ENCODE measurements at regions not wholly inside any gene's neighbourhood (a gene's known extent, or its start where the extent isn't known, plus 50 kb on each side); places are given as distances from the start of the nearest gene placed in this dataset.

DNA sequence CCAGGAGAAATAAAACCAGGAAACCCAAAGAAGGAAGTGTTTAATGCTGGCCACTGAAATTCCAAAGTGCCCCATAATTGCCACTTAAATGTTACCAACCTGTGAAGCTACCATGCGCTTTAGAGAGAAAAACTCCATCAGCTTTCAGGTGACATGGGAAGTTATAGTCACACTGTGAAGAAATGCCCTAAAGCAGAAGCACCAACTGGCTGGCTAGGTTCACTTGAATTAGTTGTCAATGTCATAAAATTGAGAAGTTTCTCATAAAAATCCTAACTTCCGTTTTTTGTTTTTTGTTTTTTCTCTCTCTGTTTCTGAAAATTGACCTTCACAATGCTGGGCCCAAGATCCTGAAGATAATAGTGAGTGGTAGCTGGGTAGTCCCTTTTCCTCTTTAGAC is 167.9 kb upstream of the CTNNB1 start:
- Mint-ChIP-seq H3K4me1 (ENCODE audit: low read depth, unreplicated experiment) (no peaks in the 10 kb centered on the region), H3K9me3 (ENCODE audit: unreplicated experiment) (peaks cover 3% of the 10 kb centered on the region), H3K4me3 (ENCODE audit: unreplicated experiment) (no peak overlapping the region), H3K36me3 (ENCODE audit: unreplicated experiment) (peaks cover 10% of the 10 kb centered on the region), H3K27ac (ENCODE audit: unreplicated experiment) (no peak overlapping the region), H3K27me3 (ENCODE audit: unreplicated experiment) (peaks cover 1% of the 10 kb centered on the region)
- TF ChIP-seq, protein P1, sequence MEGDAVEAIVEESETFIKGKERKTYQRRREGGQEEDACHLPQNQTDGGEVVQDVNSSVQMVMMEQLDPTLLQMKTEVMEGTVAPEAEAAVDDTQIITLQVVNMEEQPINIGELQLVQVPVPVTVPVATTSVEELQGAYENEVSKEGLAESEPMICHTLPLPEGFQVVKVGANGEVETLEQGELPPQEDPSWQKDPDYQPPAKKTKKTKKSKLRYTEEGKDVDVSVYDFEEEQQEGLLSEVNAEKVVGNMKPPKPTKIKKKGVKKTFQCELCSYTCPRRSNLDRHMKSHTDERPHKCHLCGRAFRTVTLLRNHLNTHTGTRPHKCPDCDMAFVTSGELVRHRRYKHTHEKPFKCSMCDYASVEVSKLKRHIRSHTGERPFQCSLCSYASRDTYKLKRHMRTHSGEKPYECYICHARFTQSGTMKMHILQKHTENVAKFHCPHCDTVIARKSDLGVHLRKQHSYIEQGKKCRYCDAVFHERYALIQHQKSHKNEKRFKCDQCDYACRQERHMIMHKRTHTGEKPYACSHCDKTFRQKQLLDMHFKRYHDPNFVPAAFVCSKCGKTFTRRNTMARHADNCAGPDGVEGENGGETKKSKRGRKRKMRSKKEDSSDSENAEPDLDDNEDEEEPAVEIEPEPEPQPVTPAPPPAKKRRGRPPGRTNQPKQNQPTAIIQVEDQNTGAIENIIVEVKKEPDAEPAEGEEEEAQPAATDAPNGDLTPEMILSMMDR (IDR thresholded peaks at IDR 0.05; ENCODE audit: partially characterized antibody, unreplicated experiment), result no peak
- DNase-seq, result no peak

DNA sequence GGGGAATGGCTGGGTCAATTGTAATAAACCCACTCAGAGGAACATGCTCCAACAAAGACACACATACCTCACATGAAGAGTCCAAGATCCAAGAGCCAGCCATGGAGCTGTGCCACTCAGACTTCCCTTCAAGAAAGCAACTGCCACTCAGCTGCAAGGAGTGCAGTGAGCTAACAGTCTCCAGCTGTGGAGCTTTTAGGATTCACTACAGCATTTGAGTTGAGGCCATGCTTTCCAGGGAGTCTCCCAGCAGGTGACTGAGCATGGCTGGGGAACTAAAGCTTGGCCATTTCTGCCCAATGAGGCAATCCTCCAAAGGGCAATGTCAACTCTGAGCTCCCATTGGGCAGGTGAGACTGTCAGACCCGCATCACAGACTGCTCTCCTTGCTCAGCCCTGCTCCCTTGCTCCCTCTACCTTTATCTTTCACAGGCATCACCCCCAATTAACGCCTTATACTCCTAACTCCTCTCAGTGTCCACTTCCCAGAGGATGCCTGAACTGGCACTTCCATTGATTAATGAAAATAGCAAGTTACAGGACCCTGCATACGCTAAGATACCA is 165.3 kb upstream of the CTNNB1 start:
- TF ChIP-seq, protein P1 (IDR thresholded peaks at IDR 0.05; ENCODE audit: partially characterized antibody, unreplicated experiment), result no peak
- H3K27ac Mint-ChIP-seq (ENCODE audit: unreplicated experiment), result no peak overlapping the region
- no peak for DNase-seq
- H3K27me3 Mint-ChIP-seq (ENCODE audit: unreplicated experiment), result peaks cover 1% of the 10 kb centered on the region
- no peak overlapping the region for H3K4me3 Mint-ChIP-seq (ENCODE audit: unreplicated experiment)
- no peaks in the 10 kb centered on the region for H3K4me1 Mint-ChIP-seq (ENCODE audit: low read depth, unreplicated experiment)
- H3K9me3 Mint-ChIP-seq (ENCODE audit: unreplicated experiment), result peaks cover 3% of the 10 kb centered on the region
- H3K36me3 Mint-ChIP-seq (ENCODE audit: unreplicated experiment), result peaks cover 10% of the 10 kb centered on the region

DNA sequence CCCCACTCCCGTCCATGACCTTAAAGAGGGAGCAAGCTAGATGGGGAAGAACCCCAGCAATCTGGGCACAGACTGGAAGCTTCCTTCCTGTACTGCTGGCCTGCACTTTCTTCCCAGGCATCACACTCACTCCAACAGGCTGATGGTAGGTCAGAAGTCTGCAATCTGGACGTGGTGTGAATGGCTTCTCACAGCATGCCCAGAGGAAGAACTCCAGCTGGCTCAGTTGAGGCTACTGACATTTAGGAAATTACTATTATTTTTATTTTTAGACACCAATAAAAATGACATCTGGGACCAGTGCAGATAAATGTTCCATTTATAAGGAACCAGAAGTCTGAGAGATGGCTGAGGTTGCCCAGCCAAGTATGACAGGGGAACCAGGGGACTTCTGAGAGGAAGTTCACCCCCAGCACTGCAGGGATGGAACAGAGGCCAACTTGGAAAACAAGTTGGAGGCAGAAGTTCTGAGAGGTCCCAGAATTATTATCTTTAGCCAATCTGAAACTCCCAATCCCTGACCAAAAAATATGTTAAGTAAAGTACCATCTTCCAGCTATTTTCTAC is 163.8 kb upstream of the CTNNB1 start:
- H3K36me3 Mint-ChIP-seq (ENCODE audit: unreplicated experiment), result peaks cover 10% of the 10 kb centered on the region
- TF ChIP-seq, protein P1 (IDR thresholded peaks at IDR 0.05; ENCODE audit: partially characterized antibody, unreplicated experiment), result no peak
- no peaks in the 10 kb centered on the region for H3K4me1 Mint-ChIP-seq (ENCODE audit: low read depth, unreplicated experiment)
- peaks cover 2% of the 10 kb centered on the region for H3K9me3 Mint-ChIP-seq (ENCODE audit: unreplicated experiment)
- no peak overlapping the region for H3K27ac Mint-ChIP-seq (ENCODE audit: unreplicated experiment)
- peaks cover 1% of the 10 kb centered on the region for H3K27me3 Mint-ChIP-seq (ENCODE audit: unreplicated experiment)
- no peak for DNase-seq
- no peak overlapping the region for H3K4me3 Mint-ChIP-seq (ENCODE audit: unreplicated experiment)

DNA sequence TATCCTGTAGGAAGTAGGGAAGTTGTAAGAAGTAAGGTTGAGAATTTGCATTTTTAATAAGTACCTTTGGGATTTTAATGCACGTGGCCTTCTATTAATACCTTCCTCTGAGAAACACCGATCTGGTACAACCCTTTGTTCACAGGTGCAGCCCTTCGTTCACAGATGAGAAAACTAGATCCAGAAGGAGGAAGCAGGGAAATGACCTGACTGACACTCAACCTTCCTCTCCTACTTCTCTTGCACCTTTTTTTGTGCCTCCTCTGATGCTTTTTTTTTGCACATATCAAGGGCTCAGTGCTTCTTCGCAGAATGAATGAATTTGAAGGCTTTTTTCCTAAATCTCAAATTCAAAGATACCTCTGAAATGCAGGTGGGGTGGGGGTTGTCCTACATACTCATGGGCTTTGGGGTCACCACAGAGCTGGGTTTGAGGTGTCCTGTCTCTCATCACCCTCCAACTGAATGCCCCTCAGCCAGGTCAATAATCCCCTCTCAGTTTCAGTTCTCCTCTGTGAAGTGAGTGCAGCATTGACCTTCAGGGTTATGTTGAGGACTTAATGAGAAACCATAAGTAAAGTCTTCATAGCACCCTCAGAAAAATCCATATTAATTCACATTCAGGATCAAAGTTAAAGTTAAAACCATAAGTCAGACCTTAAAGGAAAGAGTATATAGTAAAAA is 161.5 kb upstream of the CTNNB1 start:
- no peak for DNase-seq
- no peaks in the 10 kb centered on the region for H3K27me3 Mint-ChIP-seq (ENCODE audit: unreplicated experiment)
- H3K4me3 Mint-ChIP-seq (ENCODE audit: unreplicated experiment), result no peak overlapping the region
- peaks cover 2% of the 10 kb centered on the region for H3K4me1 Mint-ChIP-seq (ENCODE audit: low read depth, unreplicated experiment)
- TF ChIP-seq, protein P1 (IDR thresholded peaks at IDR 0.05; ENCODE audit: partially characterized antibody, unreplicated experiment), result no peak
- H3K27ac Mint-ChIP-seq (ENCODE audit: unreplicated experiment), result no peak overlapping the region
- H3K9me3 Mint-ChIP-seq (ENCODE audit: unreplicated experiment), result peaks cover 2% of the 10 kb centered on the region
- H3K36me3 Mint-ChIP-seq (ENCODE audit: unreplicated experiment), result peaks cover 10% of the 10 kb centered on the region

DNA sequence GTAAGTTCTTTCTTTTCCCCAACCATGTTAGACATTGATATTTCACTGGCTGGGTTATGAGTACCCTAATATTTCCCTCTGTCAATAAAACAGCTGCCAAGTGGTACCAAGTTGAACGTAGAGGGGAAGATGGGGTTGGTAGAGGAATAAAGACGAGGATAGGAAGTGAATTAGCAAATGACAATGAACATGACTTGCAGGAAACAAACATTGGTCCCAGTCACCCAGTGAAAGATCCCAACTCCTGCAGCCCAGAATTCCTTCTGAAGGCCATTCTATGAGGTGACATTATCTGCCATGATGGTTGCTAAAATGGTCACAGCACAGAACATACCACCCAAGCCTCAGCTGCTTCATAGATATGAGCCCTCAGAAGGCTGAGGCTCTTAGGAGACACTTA is 159.0 kb upstream of the CTNNB1 start:
- Mint-ChIP-seq H3K27ac (ENCODE audit: unreplicated experiment) (no peak overlapping the region), H3K4me3 (ENCODE audit: unreplicated experiment) (no peak overlapping the region), H3K9me3 (ENCODE audit: unreplicated experiment) (no peaks in the 10 kb centered on the region), H3K4me1 (ENCODE audit: low read depth, unreplicated experiment) (peaks cover 2% of the 10 kb centered on the region), H3K27me3 (ENCODE audit: unreplicated experiment) (peaks cover 2% of the 10 kb centered on the region), H3K36me3 (ENCODE audit: unreplicated experiment) (no peaks in the 10 kb centered on the region)
- no peak for DNase-seq
- TF ChIP-seq, protein P1 (IDR thresholded peaks at IDR 0.05; ENCODE audit: partially characterized antibody, unreplicated experiment), result no peak
